ENCODE measurements at regions not wholly inside any gene's neighbourhood (a gene's known extent, or its start where the extent isn't known, plus 50 kb on each side); places are given as distances from the start of the nearest gene placed in this dataset.

DNA sequence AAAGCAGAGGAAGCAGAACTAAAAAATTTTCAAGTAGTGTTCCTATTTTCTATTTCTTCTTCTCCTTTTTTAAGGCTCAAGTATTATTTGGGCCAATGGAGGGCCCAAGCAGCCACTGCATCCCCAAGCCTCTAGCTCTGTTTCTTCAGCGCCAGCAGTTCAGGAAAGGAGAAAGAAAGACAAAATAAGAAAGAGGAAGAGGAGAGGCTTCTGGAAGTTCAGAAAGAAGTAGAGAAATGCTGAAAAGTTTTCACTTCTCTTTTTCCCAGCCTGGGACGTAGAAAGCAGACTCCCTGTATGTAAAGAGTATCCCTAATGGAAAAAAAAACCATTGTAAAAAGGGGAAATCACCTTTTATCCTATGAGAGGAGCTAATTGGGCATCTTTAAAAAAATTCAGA is 165.5 kb upstream of the KLF12 start:
- TF ChIP-seq, protein P1, sequence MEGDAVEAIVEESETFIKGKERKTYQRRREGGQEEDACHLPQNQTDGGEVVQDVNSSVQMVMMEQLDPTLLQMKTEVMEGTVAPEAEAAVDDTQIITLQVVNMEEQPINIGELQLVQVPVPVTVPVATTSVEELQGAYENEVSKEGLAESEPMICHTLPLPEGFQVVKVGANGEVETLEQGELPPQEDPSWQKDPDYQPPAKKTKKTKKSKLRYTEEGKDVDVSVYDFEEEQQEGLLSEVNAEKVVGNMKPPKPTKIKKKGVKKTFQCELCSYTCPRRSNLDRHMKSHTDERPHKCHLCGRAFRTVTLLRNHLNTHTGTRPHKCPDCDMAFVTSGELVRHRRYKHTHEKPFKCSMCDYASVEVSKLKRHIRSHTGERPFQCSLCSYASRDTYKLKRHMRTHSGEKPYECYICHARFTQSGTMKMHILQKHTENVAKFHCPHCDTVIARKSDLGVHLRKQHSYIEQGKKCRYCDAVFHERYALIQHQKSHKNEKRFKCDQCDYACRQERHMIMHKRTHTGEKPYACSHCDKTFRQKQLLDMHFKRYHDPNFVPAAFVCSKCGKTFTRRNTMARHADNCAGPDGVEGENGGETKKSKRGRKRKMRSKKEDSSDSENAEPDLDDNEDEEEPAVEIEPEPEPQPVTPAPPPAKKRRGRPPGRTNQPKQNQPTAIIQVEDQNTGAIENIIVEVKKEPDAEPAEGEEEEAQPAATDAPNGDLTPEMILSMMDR (IDR thresholded peaks at IDR 0.05): no peak
- TF ChIP-seq POLR2A (IDR thresholded peaks at IDR 0.05): no peak
- DNase-seq: no peak
- Histone ChIP-seq H3K4me1 (no peaks in the 10 kb centered on the region), H3K27me3 (no peaks in the 10 kb centered on the region), H3K9me3 (no peaks in the 10 kb centered on the region), H3K4me3 (replicated peaks in 1 of 3) (no peak overlapping the region), H3K36me3 (no peaks in the 10 kb centered on the region), H3K27ac (no peak overlapping the region)
- 92 to 94% methylated on average over 2 of the region's 2 CpGs for WGBS, 2 donors
- intact Hi-C loops (cut with DNase I): no loop called here

DNA sequence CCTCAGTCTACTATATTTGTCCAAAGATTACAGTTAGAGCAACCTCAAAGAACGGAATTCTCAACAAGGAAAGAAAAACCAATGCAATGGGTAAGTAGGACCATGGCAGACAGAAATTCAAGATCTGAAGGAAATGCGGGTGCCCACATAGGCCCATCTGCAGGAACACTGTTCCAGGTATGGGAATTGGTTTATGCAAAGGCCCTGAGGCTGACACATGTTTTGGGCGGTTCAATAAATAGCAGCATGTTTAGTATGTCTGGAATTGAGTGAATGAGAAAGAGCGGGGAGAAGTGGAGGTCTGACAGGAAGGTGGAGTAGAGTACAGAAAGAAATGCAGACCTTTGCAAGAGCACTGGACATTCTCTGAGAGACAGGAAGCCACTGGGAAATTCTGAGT is 164.7 kb upstream of the KLF12 start:
- 95 to 96% methylated on average over 4 of the region's 4 CpGs for WGBS, 2 donors
- Histone ChIP-seq H3K36me3 (no peaks in the 10 kb centered on the region), H3K4me1 (no peaks in the 10 kb centered on the region), H3K9me3 (no peaks in the 10 kb centered on the region), H3K27ac (no peak overlapping the region), H3K4me3 (replicated peaks in 1 of 3) (no peak overlapping the region), H3K27me3 (no peaks in the 10 kb centered on the region)
- TF ChIP-seq, protein P1 (IDR thresholded peaks at IDR 0.05): no peak
- no peak for TF ChIP-seq POLR2A (IDR thresholded peaks at IDR 0.05)
- intact Hi-C loops (cut with DNase I): no loop called here
- DNase-seq: no peak

DNA sequence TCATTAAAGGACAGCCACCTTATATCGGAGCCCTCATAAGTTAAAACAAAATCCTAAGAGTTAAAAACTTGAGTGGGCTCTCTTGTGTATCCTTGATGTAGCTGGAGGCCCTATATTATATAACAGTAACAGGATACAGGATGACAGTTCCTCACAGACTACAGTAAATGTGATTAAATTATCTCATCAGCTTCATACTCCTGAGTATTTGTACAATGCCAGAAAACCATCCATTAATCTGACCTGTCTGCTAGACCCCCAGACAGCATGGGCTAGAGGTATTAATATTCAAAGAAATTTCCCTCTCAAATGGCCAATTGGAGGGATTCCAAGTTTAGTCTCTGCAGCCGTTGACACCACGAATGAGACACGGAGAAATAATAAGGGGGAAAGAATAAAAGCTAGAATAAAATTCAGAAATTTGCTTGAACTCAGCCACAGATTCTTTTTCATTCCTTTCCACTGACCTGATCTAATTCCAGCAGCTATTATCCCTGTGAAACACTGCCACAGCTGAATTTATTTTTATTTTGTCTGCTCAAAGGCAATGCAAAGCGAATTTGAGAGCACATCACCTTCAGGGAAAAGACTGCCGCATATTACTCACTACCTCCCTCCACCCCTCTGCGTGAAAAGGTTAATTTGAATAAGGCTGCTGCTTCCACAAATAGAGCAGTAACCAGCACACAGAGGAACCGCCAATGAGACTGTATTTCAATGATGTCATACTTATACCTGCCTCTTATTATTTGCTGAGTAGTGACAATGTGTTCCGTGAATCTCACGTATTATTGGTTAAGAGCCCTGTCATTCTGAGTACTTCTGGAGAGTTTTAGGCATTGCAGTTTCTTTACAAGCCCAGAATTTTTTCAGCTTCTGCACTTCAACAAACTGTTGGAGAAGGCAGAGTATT is 155.9 kb upstream of the KLF12 start:
- Histone ChIP-seq H3K4me3 (replicated peaks in 1 of 3) (no peak overlapping the region), H3K27me3 (no peaks in the 10 kb centered on the region), H3K4me1 (peaks cover 26 to 41% of the 10 kb centered on the region in 2 donors), H3K9me3 (no peaks in the 10 kb centered on the region), H3K27ac (peak overlapping the region; percentile 18 to 79 (median 26)), H3K36me3 (no peaks in the 10 kb centered on the region)
- WGBS, 2 donors: 16 to 24% methylated on average over 10 of the region's 10 CpGs
- TF ChIP-seq, protein P1 (IDR thresholded peaks at IDR 0.05): no peak
- TF ChIP-seq POLR2A (IDR thresholded peaks at IDR 0.05): peak in 1 of 2 donors; percentile 40
- DNase-seq: peak; percentile 18 to 33
- intact Hi-C loops (cut with DNase I): loop anchor here (10.0 kb wide), 1 partner anchor 455 kb away; no protein-coding TSS in a partner anchor

- no peaks in the 10 kb centered on the region for H3K27me3 ChIP-seq
- TF ChIP-seq, protein P1 (IDR thresholded peaks at IDR 0.05): no peak
- no peak for TF ChIP-seq POLR2A (IDR thresholded peaks at IDR 0.05)
- no peak overlapping the region for H3K27ac ChIP-seq
- WGBS, 2 donors: 63 to 71% methylated on average over 7 of the region's 7 CpGs
- H3K36me3 ChIP-seq: no peaks in the 10 kb centered on the region
- H3K4me3 ChIP-seq (replicated peaks in 1 of 3): no peak overlapping the region
- intact Hi-C loops (cut with DNase I): loop anchor here (10.0 kb wide), 1 partner anchor 454 kb away; no protein-coding TSS in a partner anchor
- no peaks in the 10 kb centered on the region for H3K9me3 ChIP-seq
- H3K4me1 ChIP-seq: peaks cover 26 to 41% of the 10 kb centered on the region in 2 donors
- no peak for DNase-seq
Observed at GRCh38 chr13:74289107-74289506, 154.9 kb upstream of the KLF12 start.

- DNase-seq: peak; percentile 49 to 53
- intact Hi-C loops (cut with DNase I): loop anchor here (10.0 kb wide), 1 partner anchor 454 kb away; no protein-coding TSS in a partner anchor
- Histone ChIP-seq H3K4me1 (peaks cover 26 to 41% of the 10 kb centered on the region in 2 donors), H3K36me3 (no peaks in the 10 kb centered on the region), H3K27ac (peak overlapping the region in 1 of 3 donors; percentile 45), H3K27me3 (no peaks in the 10 kb centered on the region), H3K9me3 (no peaks in the 10 kb centered on the region), H3K4me3 (replicated peaks in 1 of 3) (peak overlapping the region in 1 of 3 donors; percentile 5)
- WGBS, 2 donors: 9 to 19% methylated on average over 10 of the region's 10 CpGs
- TF ChIP-seq POLR2A (IDR thresholded peaks at IDR 0.05): no peak
- TF ChIP-seq, protein P1 (IDR thresholded peaks at IDR 0.05): no peak
Observed at GRCh38 chr13:74288361-74288911, 154.2 kb upstream of the KLF12 start.
